ENCODE measurements at regions not wholly inside any gene's neighbourhood (a gene's known extent, or its start where the extent isn't known, plus 50 kb on each side); places are given as distances from the start of the nearest gene placed in this dataset.

- no peak for TF ChIP-seq CTCF (IDR thresholded peaks at IDR 0.05; ENCODE audit: low read depth, low read length, poor library complexity, severe bottlenecking)
- TF ChIP-seq EZH2phosphoT487 (IDR thresholded peaks at IDR 0.05; ENCODE audit: borderline replicate concordance, low read length) = no peak
These were observed 74.1 kb downstream of the DUSP6 start for GRCh38 chr12:89278169-89278568.

Measured in DOHH2 (cell line).